Mesenchymal stem cell (in vitro differentiated cells and primary cell): ENCODE measurements at regions not wholly inside any gene's neighbourhood (a gene's known extent, or its start where the extent isn't known, plus 50 kb on each side); places are given as distances from the start of the nearest gene placed in this dataset.

Experiments used
- DNase-seq: peaks from one replicate; pipeline ENCODE4 v3.0.0-alpha.2; 2013
- H2AFZ ChIP-seq: one replicate; pipeline ENCODE4 v1.6.1; 2013; ENCODE audit warnings: low read depth, mild to moderate bottlenecking, control low read depth, inconsistent platforms, low read length, moderate library complexity
- H2AK5ac ChIP-seq: 2 replicates; pipeline ENCODE4 v1.6.1; 2013; ENCODE audit warnings: low read length, moderate library complexity, mild to moderate bottlenecking, inconsistent platforms; ENCODE audit not compliant: severe bottlenecking
- H2BK120ac ChIP-seq: one replicate; pipeline ENCODE4 v1.6.1; 2013; ENCODE audit warnings: low read depth, mild to moderate bottlenecking, inconsistent platforms, low read length, moderate library complexity
- H2BK12ac ChIP-seq, 2 experiments: one replicate each; pipeline ENCODE4 v1.6.1; 2013; ENCODE audit warnings: inconsistent platforms in 2 of 2, low read length in 2 of 2, mild to moderate bottlenecking in 2 of 2, moderate library complexity in 2 of 2, control low read depth in 1 of 2
- H2BK15ac ChIP-seq: one replicate; pipeline ENCODE4 v1.6.1; 2013; ENCODE audit warnings: mild to moderate bottlenecking, low read depth, inconsistent platforms; ENCODE audit not compliant: poor library complexity, severe bottlenecking
- H2BK5ac ChIP-seq: 2 replicates; pipeline ENCODE4 v1.6.1; 2013; ENCODE audit warnings: low read depth, mild to moderate bottlenecking, low read length, control low read depth, inconsistent platforms; ENCODE audit not compliant: poor library complexity, severe bottlenecking
- H3K14ac ChIP-seq, 2 experiments: one replicate each; pipeline ENCODE4 v1.6.1; 2013; ENCODE audit warnings: inconsistent platforms in 2 of 2, low read length in 2 of 2, control low read depth in 1 of 2, mild to moderate bottlenecking in 1 of 2, moderate library complexity in 1 of 2
- H3K18ac ChIP-seq, 2 experiments: one replicate each; pipeline ENCODE4 v1.6.1; 2013; ENCODE audit warnings: inconsistent platforms in 2 of 2, low read length in 2 of 2, control low read depth in 1 of 2, low read depth in 1 of 2, mild to moderate bottlenecking in 1 of 2
- H3K23ac ChIP-seq, 2 experiments: one replicate each; pipeline ENCODE4 v1.6.1; 2013; ENCODE audit warnings: inconsistent platforms in 2 of 2, low read length in 2 of 2, mild to moderate bottlenecking in 2 of 2, moderate library complexity in 2 of 2, control low read depth in 1 of 2
- H3K27ac ChIP-seq: 2 replicates; pipeline ENCODE4 v1.5.1; 2013; ENCODE audit warnings: mild to moderate bottlenecking, moderate library complexity, low read length, control low read depth, inconsistent platforms; ENCODE audit not compliant: poor library complexity, severe bottlenecking
- H3K27me3 ChIP-seq, 2 experiments: 2 replicates each; pipeline versions ENCODE4 v1.6.1 to v1.7.0; 2013; ENCODE audit warnings: low read length in 2 of 2, mild to moderate bottlenecking in 2 of 2, moderate library complexity in 2 of 2, control low read depth in 1 of 2, inconsistent platforms in 1 of 2; ENCODE audit not compliant: control insufficient read depth in 1 of 2, insufficient read depth in 1 of 2
- H3K36me3 ChIP-seq, 2 experiments: 2 replicates each; pipeline versions ENCODE4 v1.6.1 to v1.7.0; 2013; ENCODE audit warnings: low read length in 2 of 2, control low read depth in 1 of 2, inconsistent platforms in 1 of 2, low read depth in 1 of 2, mild to moderate bottlenecking in 1 of 2; ENCODE audit not compliant: insufficient read depth in 2 of 2, control insufficient read depth in 1 of 2
- H3K4ac ChIP-seq, 2 experiments: one replicate each; pipeline ENCODE4 v1.6.1; 2013; ENCODE audit warnings: inconsistent platforms in 2 of 2, low read length in 2 of 2, mild to moderate bottlenecking in 2 of 2, moderate library complexity in 2 of 2, control low read depth in 1 of 2, low read depth in 1 of 2
- H3K4me1 ChIP-seq: 2 replicates; pipeline ENCODE4 v1.6.1; 2013; ENCODE audit warnings: low read depth, low read length, control low read depth; ENCODE audit not compliant: control insufficient read depth, insufficient read depth
- H3K4me2 ChIP-seq: 2 replicates; pipeline ENCODE4 v1.6.1; 2013; ENCODE audit warnings: low read length, mild to moderate bottlenecking, inconsistent platforms; ENCODE audit not compliant: poor library complexity, severe bottlenecking
- H3K4me3 ChIP-seq, 2 experiments: 2 replicates each; pipeline versions ENCODE4 v1.5.1 to v1.7.0; 2013; ENCODE audit warnings: low read length in 2 of 2, mild to moderate bottlenecking in 2 of 2, control low read depth in 1 of 2, low read depth in 1 of 2; ENCODE audit not compliant: insufficient read depth in 1 of 2
- H3K79me1 ChIP-seq: replicated peaks from 2 replicates; pipeline ENCODE4 v1.6.1; 2013; ENCODE audit warnings: mild to moderate bottlenecking, control low read depth, low read length, inconsistent platforms; ENCODE audit not compliant: poor library complexity, severe bottlenecking
- H3K9ac ChIP-seq: 2 replicates; pipeline ENCODE4 v1.7.0; 2013; ENCODE audit warnings: mild to moderate bottlenecking, low read length, moderate library complexity
- H3K9me3 ChIP-seq: 2 replicates; pipeline ENCODE4 v1.7.0; 2013; ENCODE audit warnings: mild to moderate bottlenecking, low read length; ENCODE audit not compliant: control insufficient read depth
- H4K8ac ChIP-seq: one replicate; pipeline ENCODE4 v1.6.1; 2013; ENCODE audit warnings: inconsistent platforms, mild to moderate bottlenecking, low read length, moderate library complexity
- H4K91ac ChIP-seq: one replicate; pipeline ENCODE4 v1.6.1; 2013; ENCODE audit warnings: mild to moderate bottlenecking, low read length, inconsistent platforms
- WGBS: methylation state at CpG from one replicate; pipeline ENCODE4 v1.1.7; 2013; ENCODE audit warnings: mixed read lengths; 5-methylcytosine and 5-hydroxymethylcytosine counted together

DNA sequence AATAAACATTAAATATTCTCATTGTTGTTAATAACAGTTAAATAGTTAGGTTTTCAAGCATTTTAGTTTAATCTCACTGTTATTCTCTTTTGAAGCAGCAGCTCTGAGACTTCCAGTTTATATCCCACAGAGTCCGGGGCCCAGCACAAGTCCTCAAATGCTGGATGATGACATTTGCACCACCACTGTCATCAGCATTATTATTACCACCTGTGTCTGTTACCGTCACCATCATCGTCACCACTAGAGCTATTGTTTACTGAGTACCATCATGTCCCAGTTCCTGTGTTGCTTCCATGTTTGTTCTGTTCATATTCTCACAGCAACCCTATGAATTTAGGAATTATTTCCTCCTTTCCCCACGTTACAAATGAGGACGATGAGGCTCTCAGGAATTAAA, 169.2 kb upstream of the NR3C1 start:
- H2BK12ac ChIP-seq, result no peak overlapping the region
- H2BK15ac ChIP-seq, result no peak overlapping the region
- no peaks in the 10 kb centered on the region for H3K27me3 ChIP-seq
- peaks cover 2% of the 10 kb centered on the region for H3K4me1 ChIP-seq
- H2AFZ ChIP-seq, result no peak overlapping the region
- no peaks in the 10 kb centered on the region for H3K79me1 ChIP-seq
- 99% methylated on average over 4 of the region's 5 CpGs for WGBS
- H3K9ac ChIP-seq, result no peak overlapping the region
- no peak overlapping the region for H3K14ac ChIP-seq
- H3K9me3 ChIP-seq, result no peaks in the 10 kb centered on the region
- H2AK5ac ChIP-seq, result no peak overlapping the region
- H3K27ac ChIP-seq, result no peak overlapping the region
- H2BK5ac ChIP-seq, result no peak overlapping the region
- DNase-seq, result no peak
- no peak overlapping the region for H4K8ac ChIP-seq
- no peaks in the 10 kb centered on the region for H3K36me3 ChIP-seq
- no peak overlapping the region for H3K4me2 ChIP-seq
- H2BK120ac ChIP-seq, result no peak overlapping the region
- H3K4me3 ChIP-seq, result no peak overlapping the region
- H3K4ac ChIP-seq, result no peak overlapping the region
- no peak overlapping the region for H3K23ac ChIP-seq
- H4K91ac ChIP-seq, result no peak overlapping the region
- no peak overlapping the region for H3K18ac ChIP-seq

DNA sequence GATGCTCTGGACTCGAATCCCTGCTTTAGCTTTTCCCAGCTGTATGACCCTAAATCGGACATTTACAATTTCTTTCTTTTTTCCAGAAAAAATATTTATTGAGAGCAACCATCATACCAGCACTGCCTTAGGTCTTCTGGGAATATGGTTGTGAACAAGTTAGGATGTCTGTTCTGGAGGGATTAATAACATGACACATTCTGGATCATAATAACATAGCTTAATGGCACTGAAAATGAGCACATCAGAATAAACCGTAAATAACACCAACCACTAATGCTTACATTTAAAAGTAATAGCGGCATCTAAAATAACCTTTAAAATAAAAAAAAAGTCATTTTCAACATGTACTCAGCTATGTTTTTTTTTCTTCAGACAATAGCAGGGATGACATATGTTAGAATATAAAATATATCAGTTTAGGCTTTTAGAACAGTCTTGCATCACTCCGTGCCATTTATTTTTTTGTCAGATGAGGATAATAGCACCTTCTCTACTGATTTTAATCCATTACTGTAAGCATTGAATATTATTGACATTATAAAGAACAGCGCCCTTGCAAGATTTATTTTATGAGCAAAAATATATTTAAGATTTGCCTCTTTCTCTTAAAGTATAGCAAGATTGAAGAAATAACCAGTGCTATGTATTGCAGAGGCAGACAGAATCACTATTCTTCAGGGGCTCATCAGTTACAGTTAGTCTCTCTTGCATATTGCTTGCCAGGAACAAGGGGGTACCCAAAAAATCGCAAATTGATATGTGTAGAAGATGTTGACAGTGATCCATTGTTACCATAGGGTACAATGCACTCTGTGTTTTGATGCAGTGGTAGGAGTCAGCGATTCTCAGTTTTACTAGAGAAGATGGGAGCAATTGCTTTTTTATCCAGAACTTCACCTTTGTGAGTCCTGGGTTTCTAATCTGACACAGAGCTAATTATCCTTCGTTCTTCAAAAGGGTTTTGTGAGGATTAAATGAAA, 168.4 kb upstream of the NR3C1 start:
- no peak for DNase-seq
- no peak overlapping the region for H3K4ac ChIP-seq
- no peak overlapping the region for H3K4me3 ChIP-seq
- H3K79me1 ChIP-seq, result no peaks in the 10 kb centered on the region
- WGBS, result 93% methylated on average over 4 of the region's 9 CpGs
- H2AK5ac ChIP-seq, result no peak overlapping the region
- H3K27ac ChIP-seq, result no peak overlapping the region
- H2BK5ac ChIP-seq, result no peak overlapping the region
- no peak overlapping the region for H3K18ac ChIP-seq
- no peaks in the 10 kb centered on the region for H3K9me3 ChIP-seq
- H3K23ac ChIP-seq, result no peak overlapping the region
- no peak overlapping the region for H2BK12ac ChIP-seq
- no peak overlapping the region for H2BK120ac ChIP-seq
- H3K14ac ChIP-seq, result no peak overlapping the region
- H4K8ac ChIP-seq, result no peak overlapping the region
- no peak overlapping the region for H3K4me2 ChIP-seq
- no peak overlapping the region for H2BK15ac ChIP-seq
- H2AFZ ChIP-seq, result no peak overlapping the region
- no peak overlapping the region for H4K91ac ChIP-seq
- H3K9ac ChIP-seq, result no peak overlapping the region
- peaks cover 2% of the 10 kb centered on the region for H3K4me1 ChIP-seq
- H3K36me3 ChIP-seq, result no peaks in the 10 kb centered on the region
- no peaks in the 10 kb centered on the region for H3K27me3 ChIP-seq

DNA sequence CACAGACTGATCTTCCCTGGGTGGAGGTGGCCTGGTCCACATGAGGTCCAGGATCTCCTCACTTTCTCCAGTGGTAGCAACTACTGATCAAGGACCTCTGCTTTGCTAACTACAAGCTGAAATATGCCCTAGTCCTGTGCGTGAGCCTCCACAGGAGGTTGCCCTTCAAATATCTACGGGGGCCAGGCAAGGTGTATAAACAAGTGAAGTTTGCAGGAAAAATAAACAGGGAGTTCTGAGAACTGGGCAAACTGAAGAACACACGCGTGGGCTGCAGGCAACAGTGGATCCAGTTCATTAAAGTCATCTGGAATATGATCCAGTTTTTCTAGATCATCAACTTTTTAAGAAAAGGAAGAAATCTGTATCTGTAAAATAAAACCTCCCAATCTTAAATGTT, 167.5 kb upstream of the NR3C1 start:
- no peaks in the 10 kb centered on the region for H3K79me1 ChIP-seq
- H3K4me2 ChIP-seq, result no peak overlapping the region
- no peak overlapping the region for H3K23ac ChIP-seq
- no peak overlapping the region for H4K91ac ChIP-seq
- peak overlapping the region in 1 of 2 experiments; percentile 38 for H3K18ac ChIP-seq
- no peak overlapping the region for H3K27ac ChIP-seq
- no peak for DNase-seq
- no peaks in the 10 kb centered on the region for H3K9me3 ChIP-seq
- H3K4me3 ChIP-seq, result no peak overlapping the region
- H3K14ac ChIP-seq, result no peak overlapping the region
- H2BK12ac ChIP-seq, result peak overlapping the region in 1 of 2 experiments; percentile 15
- H2AFZ ChIP-seq, result no peak overlapping the region
- no peak overlapping the region for H2BK15ac ChIP-seq
- H4K8ac ChIP-seq, result no peak overlapping the region
- peaks cover 2% of the 10 kb centered on the region for H3K4me1 ChIP-seq
- H2BK5ac ChIP-seq, result no peak overlapping the region
- H3K9ac ChIP-seq, result no peak overlapping the region
- 85% methylated on average over 2 of the region's 4 CpGs for WGBS
- no peaks in the 10 kb centered on the region for H3K36me3 ChIP-seq
- H3K27me3 ChIP-seq, result no peaks in the 10 kb centered on the region
- no peak overlapping the region for H2BK120ac ChIP-seq
- H3K4ac ChIP-seq, result no peak overlapping the region
- no peak overlapping the region for H2AK5ac ChIP-seq

DNA sequence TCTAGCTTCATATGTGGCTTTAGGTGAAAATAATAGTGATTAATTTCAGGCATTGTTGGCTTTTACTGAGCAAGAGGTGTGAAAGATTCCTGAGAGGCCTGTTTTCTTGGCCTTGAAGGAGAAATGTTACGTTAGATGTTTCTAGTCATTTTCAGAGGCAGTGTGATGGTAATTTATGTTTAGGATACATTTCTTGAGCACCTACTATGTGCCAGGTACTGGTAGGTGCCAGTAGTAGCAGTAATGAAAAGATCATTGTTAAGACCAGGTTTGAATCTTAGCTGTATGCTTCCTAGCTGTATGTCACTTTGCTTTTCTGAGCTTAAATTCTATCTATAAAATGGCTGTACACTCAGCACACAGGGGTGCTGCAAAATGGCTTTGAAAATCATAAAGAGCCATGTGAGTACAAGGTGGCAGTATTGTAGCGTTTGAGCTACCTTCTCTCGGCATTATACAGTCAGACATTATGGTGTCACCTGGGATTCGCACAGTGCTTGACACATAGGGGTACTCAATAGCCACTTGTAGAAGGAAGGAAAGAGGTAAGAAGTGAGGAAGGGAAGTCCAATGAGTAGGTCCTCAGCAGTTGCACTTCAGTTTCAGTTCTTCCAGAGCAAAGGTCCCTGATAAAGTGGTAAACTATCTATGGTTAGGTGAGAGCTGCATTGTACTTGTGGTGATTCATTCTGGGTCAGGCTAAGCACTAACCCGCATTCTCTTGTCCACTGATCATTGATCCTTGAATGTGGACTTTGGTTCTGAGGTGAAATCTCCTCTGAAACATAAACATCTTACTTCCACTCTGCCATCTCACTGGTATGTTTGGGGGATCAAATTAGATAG, 166.5 kb upstream of the NR3C1 start:
- no peak overlapping the region for H2BK5ac ChIP-seq
- 97% methylated on average over 4 of the region's 5 CpGs for WGBS
- no peak for DNase-seq
- H3K27ac ChIP-seq, result no peak overlapping the region
- no peak overlapping the region for H2BK12ac ChIP-seq
- no peak overlapping the region for H2BK120ac ChIP-seq
- H3K18ac ChIP-seq, result no peak overlapping the region
- H2AFZ ChIP-seq, result no peak overlapping the region
- no peak overlapping the region for H3K23ac ChIP-seq
- no peak overlapping the region for H2BK15ac ChIP-seq
- no peak overlapping the region for H4K91ac ChIP-seq
- H3K14ac ChIP-seq, result no peak overlapping the region
- H3K79me1 ChIP-seq, result no peaks in the 10 kb centered on the region
- H3K27me3 ChIP-seq, result no peaks in the 10 kb centered on the region
- H3K4me3 ChIP-seq, result no peak overlapping the region
- H3K4me2 ChIP-seq, result no peak overlapping the region
- H3K9me3 ChIP-seq, result no peaks in the 10 kb centered on the region
- no peak overlapping the region for H4K8ac ChIP-seq
- no peak overlapping the region for H3K4ac ChIP-seq
- H3K9ac ChIP-seq, result no peak overlapping the region
- H2AK5ac ChIP-seq, result no peak overlapping the region
- peaks cover 2% of the 10 kb centered on the region for H3K4me1 ChIP-seq
- no peaks in the 10 kb centered on the region for H3K36me3 ChIP-seq
